HG02870 (cell line): ENCODE measurements at regions not wholly inside any gene's neighbourhood (a gene's known extent, or its start where the extent isn't known, plus 50 kb on each side); places are given as distances from the start of the nearest gene placed in this dataset.
"Not testable (repeated sequence)": the region's sequence is repeated elsewhere in the genome, so short reads cannot be mapped to it uniquely, and the experiment has no call there.

Experiments used
- ATAC-seq: cut with Tn5 transposase; IDR thresholded peaks from one replicate; pipeline ENCODE4 v1.9.1; 2021; ENCODE audit warnings: mild to moderate bottlenecking, moderate library complexity; ENCODE audit not compliant: unreplicated experiment

DNA sequence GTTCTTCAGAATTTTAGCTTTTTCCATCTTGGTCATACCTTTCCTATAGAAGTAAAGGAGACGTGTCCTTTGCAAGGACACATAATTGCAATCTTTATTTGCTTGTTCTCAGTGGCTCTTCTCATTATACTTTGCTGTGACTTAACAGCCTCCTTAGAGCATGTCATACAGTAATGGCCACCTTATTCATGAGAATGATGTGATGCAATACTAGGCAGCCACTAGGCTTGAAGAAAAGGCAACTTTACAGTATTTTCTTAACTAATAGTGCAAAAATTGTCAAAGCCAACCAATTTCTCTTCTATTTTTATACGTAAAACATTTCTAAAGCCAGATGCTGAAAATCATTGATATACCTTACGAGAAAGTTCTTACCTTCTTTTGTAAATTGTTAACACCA lies 1296.8 kb upstream of the EYS start:
- ATAC-seq = no peak

GRCh38 chr6:67000121-67000520 lies 1293.1 kb upstream of the EYS start:
- no peak for ATAC-seq

- not testable (repeated sequence) for ATAC-seq
Observed at GRCh38 chr6:66997579-66997978, 1290.6 kb upstream of the EYS start.

- no peak for ATAC-seq
Observed at GRCh38 chr6:66995669-66996068, 1288.6 kb upstream of the EYS start.

- ATAC-seq = not testable (repeated sequence)
Observed at GRCh38 chr6:66993708-66994107, 1286.7 kb upstream of the EYS start.

DNA sequence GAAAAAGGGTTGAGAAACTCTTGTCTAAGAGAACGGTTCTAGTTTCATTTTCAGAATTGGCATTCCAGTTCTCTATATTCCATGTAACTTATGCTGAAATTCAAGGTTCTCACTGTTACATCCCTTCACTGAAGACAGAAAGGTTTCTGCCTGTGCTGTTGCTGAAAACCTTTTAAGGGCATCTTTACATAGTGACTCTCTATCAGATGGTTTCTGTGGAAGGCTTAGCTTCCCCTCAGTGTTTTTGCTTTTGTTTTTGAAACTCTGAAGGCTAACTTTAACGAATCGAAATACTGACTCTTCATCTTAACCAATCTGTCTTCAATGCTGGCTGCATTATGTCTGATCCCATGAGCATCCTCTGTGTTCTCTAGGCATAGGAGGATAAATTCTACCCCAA lies 1286.2 kb upstream of the EYS start:
- no peak for ATAC-seq

DNA sequence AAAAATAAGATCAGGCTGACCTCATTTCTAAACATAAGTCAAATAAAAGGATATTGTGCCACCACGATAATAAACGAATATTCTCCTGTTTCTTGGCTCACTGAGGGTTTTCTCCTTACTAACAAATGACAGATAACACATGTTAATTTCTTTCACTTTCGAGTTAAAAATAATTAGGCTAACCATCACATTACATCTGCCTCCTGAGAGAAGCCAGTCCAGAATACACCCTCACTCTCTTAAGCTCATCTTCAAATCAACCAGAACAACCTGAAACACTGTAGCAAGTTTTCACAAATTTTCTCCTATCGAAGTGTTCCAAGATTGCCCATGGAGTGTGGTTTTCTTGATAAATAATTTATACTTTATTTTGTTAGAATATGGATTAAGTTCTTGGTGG lies 1285.6 kb upstream of the EYS start:
- no peak for ATAC-seq

DNA sequence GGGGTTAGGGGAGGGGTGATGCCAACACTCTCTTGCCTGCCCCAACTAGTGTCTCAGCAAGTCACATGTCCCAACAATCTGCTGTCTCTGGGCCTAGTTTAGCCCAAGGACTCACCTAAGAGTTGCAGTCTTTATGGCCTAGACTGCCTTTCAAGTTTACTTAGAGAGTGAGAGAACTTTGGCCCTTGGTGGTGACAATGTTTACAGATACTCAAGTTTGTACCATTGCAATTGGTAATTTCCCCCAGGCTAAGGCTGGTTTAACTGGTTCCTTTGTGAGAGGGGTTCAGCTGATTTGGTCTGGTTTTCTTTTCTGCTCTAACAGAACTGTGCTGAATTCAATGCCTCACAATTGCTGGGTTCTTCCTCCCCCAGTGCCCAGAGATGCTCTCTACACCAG lies 1279.9 kb upstream of the EYS start:
- no peak for ATAC-seq

- ATAC-seq = no peak
Observed at GRCh38 chr6:66985816-66986215, 1278.8 kb upstream of the EYS start.

GRCh38 chr6:66970373-66970772 lies 1263.3 kb upstream of the EYS start:
- ATAC-seq = no peak

DNA sequence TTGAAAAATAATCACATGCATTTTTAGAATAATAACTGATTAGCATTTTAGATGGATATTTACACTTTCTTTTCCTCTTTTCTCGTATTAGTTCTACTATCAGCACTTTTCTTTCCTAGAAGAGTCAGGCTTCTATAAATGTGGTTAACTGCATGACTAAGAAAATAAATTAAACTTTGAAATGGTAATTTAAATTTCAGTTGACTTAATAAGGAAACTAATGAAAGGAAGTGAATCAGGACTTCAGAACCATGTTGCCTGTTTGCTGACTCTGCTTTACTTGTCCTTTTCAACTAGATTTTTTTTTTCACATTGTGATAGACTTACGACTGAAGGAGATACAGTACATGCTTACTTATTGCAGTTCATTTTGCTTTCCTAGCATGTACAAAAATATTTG lies 1258.2 kb upstream of the EYS start:
- ATAC-seq = no peak

GRCh38 chr6:66964216-66964615 lies 1257.2 kb upstream of the EYS start:
- ATAC-seq = no peak

- no peak for ATAC-seq
Observed at GRCh38 chr6:66962082-66962481, 1255.1 kb upstream of the EYS start.

DNA sequence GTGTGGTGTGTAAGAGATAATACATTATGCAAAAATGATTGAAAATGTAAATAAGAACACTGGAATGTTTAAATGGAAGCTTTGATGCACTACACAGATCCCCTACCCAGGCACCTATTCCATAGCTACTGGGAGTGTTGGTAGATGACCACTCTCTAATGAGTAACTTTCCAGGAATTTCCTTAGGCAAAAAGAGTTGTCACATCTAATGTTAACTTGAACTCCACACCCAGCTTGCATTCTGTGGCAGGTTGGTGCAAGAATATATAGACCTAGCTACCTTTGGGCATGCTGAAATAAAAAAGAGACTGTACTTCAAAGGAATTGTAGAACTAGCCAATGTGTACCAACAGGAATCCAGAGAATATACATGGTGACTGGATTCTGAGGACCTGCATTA lies 1254.2 kb upstream of the EYS start:
- no peak for ATAC-seq

GRCh38 chr6:66949191-66949661 lies 1242.2 kb upstream of the EYS start:
- no peak for ATAC-seq

- ATAC-seq = no peak
Observed at GRCh38 chr6:66948106-66948505, 1241.1 kb upstream of the EYS start.

DNA sequence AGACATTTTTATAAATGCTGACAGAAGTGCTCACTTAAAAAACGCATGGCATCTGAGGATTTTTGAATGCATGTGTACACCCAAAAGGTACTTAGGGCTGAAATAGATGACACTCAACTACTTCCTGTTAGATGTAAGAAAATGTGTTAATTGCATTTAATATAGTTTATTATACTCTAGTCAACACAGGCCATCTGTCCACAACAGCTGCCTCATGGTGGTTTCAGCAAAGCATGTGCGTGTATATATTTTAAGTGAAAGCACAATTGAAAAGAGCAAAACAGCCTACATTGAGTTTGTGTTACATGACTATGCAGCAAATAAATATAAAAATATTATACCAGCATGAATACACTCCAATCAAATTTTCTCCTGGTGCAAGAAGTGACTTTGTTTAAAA lies 1233.0 kb upstream of the EYS start:
- ATAC-seq = no peak

DNA sequence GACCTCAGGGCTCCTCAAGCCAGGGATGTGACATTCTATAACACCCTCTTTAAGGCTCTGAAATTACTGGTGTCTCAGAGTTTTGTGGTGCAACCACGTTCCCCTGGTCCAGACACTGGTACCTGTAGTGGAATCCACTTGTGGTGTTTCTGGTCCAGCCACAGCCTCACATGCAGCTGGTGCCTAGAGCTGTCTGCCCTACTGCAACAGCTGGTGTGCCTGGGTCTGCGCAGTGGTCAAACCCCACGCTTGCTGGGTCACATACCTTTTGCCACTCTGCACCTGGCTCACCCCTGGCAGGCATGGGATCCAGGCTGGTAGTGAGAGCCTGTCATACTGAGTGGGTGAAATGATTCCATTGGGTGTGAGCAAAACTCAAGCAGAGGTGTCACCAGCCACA lies 1230.2 kb upstream of the EYS start:
- ATAC-seq = no peak

DNA sequence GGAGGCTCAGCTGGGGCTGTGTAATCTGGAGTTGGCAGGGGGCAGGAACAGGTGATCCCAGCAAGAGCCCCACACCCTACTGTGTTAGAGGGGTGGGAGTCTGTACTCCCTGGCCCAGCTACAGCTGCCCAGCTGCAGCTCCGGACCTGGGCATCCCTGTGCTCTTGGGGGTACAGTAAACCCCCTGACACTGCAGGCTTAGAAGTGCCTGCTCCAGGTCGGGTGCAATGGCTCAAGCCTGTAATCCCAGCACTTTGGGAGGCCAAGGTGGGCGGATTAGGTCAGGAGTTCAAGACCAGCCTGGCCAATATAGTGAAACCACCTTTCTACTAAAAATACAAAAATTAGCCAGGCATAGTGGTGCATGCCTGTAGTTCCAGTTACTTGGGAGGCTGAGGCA lies 1228.6 kb upstream of the EYS start:
- ATAC-seq = no peak

DNA sequence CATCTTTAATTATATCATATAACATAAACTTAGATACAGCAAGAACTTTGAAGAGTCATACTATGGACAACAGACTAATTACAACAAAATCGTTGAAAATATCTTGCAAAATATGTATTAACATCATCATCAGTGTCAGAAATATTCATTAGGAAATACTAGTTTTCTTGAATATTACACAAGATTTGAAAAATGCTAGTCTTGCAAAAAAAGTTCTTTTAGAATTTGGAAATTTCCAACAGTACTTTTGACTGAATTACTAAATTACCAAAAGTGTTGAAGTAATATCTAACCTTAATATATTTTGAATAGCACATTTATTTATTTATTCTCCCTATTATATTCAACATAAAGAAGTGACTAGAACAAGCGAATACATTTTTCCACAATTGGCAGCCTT lies 1224.8 kb upstream of the EYS start:
- no peak for ATAC-seq

- ATAC-seq = no peak
Observed at GRCh38 chr6:66930559-66931290, 1223.7 kb upstream of the EYS start.

- no peak for ATAC-seq
Observed at GRCh38 chr6:66926060-66926459, 1219.0 kb upstream of the EYS start.

DNA sequence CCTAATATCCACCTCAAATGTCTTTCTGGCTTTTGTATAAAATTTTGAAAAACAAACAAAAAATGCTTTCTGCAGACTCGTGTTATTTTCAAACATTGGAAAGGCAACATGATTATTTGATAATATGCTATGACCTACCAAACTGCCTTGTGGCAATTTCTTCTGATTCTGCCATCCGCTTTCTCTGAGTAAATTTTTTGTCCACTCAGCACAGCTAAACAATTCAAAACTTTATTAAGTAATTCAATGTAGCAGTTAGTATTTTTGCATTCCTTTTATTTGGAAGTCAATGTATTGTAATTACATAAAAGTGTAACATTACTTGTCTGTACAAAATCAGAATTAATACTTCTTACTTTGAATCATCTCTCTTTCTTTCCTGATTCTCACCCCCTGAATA lies 1206.6 kb upstream of the EYS start:
- no peak for ATAC-seq
